Epidermal melanocyte (primary cell): ENCODE measurements at regions not wholly inside any gene's neighbourhood (a gene's known extent, or its start where the extent isn't known, plus 50 kb on each side); places are given as distances from the start of the nearest gene placed in this dataset.
"Not testable (repeated sequence)": the region's sequence is repeated elsewhere in the genome, so short reads cannot be mapped to it uniquely, and the experiment has no call there.

ENCODE experiments used
- DNase-seq: peaks from one replicate; pipeline ENCODE4 v3.0.0; 2011; ENCODE audit warnings: low spot score; ENCODE audit not compliant: insufficient read length

GRCh38 chr4:1572964-1573720 is 111.0 kb downstream of the FAM53A start:
- DNase-seq, result no peak

GRCh38 chr4:1572521-1572920 is 111.6 kb downstream of the FAM53A start:
- DNase-seq, result no peak

- DNase-seq, result no peak
These were observed 112.1 kb downstream of the FAM53A start for GRCh38 chr4:1572010-1572385.

- no peak for DNase-seq
These were observed 112.7 kb downstream of the FAM53A start for GRCh38 chr4:1571165-1572009.

GRCh38 chr4:1570291-1571164 is 113.6 kb downstream of the FAM53A start:
- DNase-seq, result no peak

- no peak for DNase-seq
These were observed 114.5 kb downstream of the FAM53A start for GRCh38 chr4:1569461-1570151.

GRCh38 chr4:1568855-1569460 is 115.2 kb downstream of the FAM53A start:
- no peak for DNase-seq

GRCh38 chr4:1567808-1568581 is 116.1 kb downstream of the FAM53A start:
- no peak for DNase-seq

GRCh38 chr4:1567519-1567807 is 116.7 kb downstream of the FAM53A start:
- DNase-seq, result no peak

GRCh38 chr4:1566838-1567518 is 117.1 kb downstream of the FAM53A start:
- DNase-seq, result no peak

- not testable (repeated sequence) for DNase-seq
These were observed 117.7 kb downstream of the FAM53A start for GRCh38 chr4:1566301-1566837.

- DNase-seq, result no peak
These were observed 118.4 kb downstream of the FAM53A start for GRCh38 chr4:1565598-1566295.

- DNase-seq, result no peak
These were observed 119.4 kb downstream of the FAM53A start for GRCh38 chr4:1564535-1565375.

GRCh38 chr4:1563768-1564485 is 120.2 kb downstream of the FAM53A start:
- no peak for DNase-seq

- DNase-seq, result no peak
These were observed 120.9 kb downstream of the FAM53A start for GRCh38 chr4:1563241-1563640.

- DNase-seq, result no peak
These were observed 121.3 kb downstream of the FAM53A start for GRCh38 chr4:1562771-1563170.

- no peak for DNase-seq
These were observed 121.7 kb downstream of the FAM53A start for GRCh38 chr4:1562371-1562770.
